ENCODE measurements at regions not wholly inside any gene's neighbourhood (a gene's known extent, or its start where the extent isn't known, plus 50 kb on each side); places are given as distances from the start of the nearest gene placed in this dataset.

DNA sequence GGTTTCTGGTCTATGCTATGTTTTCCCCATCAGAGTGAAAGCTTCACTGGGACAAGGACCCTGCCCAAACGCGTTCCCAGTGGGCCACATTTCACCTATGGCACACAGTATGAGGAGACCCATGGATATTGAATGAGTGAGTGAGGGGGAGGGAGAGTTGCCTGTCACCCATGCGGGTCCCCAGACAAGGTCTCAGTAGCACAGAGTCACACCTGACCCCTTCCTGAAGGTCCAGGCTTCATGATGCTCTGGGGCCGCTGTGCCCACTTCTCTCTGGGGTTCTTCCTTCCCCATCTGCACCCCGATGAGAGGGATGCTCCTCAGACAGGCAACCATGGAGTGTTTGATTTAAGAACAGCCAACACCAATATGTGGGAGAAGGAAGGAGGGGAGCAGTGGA, 72.3 kb upstream of the CSF3R start:
- intact Hi-C loops (cut with micrococcal nuclease), result no loop called here

- intact Hi-C loops (cut with micrococcal nuclease), result loop anchor here (1.0 kb wide), 1 partner anchor 880 kb away; no protein-coding TSS in a partner anchor
These were observed 71.6 kb upstream of the CSF3R start for GRCh38 chr1:36554323-36554628.

GRCh38 chr1:36553591-36554322, 71.0 kb upstream of the CSF3R start:
- intact Hi-C loops (cut with micrococcal nuclease), result loop anchor here (1.0 kb wide), 1 partner anchor 881 kb away; no protein-coding TSS in a partner anchor

DNA sequence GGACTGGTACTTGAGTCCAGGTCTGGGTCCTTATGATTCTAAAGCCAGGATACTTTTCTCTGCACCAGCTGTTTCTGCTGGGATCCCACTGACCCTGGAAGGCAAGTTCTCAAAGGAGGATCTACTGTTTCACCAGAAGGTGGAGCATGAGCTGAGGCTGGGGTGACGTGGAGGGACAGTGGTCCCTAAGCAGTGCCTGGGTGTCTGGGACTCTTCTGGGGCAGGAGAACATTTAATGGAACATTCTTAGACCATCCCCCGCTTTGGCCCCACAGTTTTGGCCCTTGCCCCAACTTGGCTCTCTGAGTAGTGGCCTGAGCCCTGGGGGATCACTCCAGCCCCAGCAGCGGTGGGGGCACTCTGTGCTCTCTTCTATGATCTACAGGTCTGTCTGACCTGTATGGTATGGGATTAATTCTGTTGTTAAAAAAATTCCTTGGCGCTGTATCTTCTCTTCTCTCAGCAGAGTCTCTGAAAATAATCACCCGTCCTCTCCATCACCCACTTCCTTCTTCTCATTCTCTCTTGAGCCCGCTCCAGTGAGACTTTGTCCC, 60.3 kb upstream of the CSF3R start:
- intact Hi-C loops (cut with micrococcal nuclease), result no loop called here

- intact Hi-C loops (cut with micrococcal nuclease), result no loop called here
These were observed 59.6 kb upstream of the CSF3R start for GRCh38 chr1:36542024-36542961.

DNA sequence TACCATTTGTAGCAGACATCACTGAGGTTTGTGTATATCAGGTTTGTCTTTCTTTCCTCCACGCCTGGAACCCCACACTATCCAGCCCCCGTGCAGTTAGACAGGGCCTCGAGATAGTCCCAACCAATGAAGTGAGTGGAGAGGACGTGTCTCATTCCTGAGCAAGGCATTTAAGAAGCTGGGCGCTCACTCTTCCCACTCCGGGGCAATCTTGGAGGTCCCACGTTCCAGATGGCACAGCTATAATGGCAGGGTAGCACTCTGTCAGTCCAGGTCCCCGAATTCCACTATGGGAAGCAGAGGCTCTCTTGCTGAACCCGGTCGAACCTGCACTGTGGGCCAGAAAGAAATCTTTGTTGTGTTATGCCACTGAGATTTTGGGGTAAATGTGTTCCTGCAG, 57.3 kb upstream of the CSF3R start:
- intact Hi-C loops (cut with micrococcal nuclease), result no loop called here

- intact Hi-C loops (cut with micrococcal nuclease), result no loop called here
These were observed 56.8 kb upstream of the CSF3R start for GRCh38 chr1:36539526-36539925.

GRCh38 chr1:36537991-36538390, 55.3 kb upstream of the CSF3R start:
- intact Hi-C loops (cut with micrococcal nuclease), result no loop called here

DNA sequence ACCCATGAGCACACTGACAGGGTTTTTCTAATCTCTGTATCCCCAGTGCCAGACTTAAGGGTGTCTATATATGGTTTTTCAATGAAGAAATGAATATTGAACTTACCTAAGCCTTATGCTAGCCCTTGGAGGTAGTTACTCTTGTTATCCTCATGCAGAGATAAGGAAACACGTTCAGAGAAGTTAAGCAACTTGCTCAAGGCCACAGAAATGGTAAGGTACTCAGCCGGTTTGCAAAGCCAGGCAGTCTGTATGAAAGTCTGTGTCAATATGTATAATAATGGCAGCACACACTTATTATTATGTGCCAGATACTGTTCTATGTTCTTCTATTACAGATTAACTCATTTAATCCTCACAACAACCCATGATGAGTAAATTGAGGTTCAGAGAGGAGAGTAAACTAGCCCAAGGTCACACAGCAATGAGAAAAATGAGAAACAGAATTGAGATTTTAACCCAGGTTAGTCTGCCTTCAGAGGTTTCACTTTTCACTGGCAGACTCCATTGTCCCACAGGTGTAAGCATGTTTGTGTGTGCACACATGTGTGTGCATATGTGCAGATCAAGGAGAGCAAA, 54.6 kb upstream of the CSF3R start:
- intact Hi-C loops (cut with micrococcal nuclease), result no loop called here

DNA sequence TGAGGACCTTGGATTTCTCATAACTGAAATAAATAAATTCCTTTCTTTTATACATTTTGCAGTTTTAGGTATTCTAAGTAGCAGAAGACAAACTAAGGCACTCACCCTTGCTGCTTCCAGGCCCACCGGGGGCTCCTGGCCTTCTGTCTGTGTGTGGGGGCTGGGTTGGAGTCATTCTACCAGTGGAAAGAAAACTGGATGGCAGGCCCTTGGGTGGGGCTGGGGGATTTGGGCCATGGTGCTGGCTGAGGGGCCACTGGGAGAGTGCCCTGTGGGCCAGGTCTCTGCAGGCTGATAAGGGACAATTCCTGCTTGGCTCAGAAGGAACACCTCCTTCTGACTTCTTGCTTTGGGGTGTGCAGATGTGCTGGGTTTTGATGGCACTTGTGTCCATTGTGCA, 54.0 kb upstream of the CSF3R start:
- intact Hi-C loops (cut with micrococcal nuclease), result no loop called here

DNA sequence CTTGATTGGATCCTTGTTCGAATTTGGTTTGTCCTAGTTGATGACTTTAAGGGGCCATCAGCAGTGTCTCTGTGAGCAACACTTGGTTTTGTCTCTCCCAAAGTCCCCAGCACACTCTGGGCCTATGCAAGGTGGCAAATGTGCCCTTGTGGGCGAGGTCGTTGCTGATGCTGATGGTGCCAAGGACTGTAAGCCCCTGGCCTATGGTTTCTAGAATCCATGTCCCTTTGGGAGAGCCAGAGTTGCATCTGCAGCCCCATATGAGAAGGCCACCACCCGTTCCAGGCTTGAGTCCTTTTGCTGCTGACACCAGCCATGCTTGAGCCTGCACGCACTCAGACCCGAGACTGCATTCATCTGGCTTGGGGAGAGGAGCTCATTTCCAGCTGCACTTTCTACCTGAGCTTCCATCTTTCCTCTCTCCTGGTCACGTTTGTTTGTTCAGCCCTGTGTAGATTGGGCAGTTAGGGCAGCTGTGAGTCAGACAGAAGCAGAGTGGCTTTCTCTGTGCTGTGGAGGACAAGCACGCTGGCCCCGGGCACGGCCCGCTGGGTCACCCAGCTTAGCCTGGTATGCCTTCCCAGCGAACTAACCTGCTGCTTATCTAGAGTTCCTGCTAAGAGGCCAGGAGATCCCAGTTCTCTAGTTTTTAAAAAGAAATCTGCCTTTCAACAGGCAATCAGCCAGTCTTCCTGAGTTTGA, 52.1 kb upstream of the CSF3R start:
- intact Hi-C loops (cut with micrococcal nuclease), result no loop called here

- intact Hi-C loops (cut with micrococcal nuclease), result no loop called here
These were observed 51.2 kb upstream of the CSF3R start for GRCh38 chr1:36533897-36534296.

GRCh38 chr1:36532810-36533401, 50.2 kb upstream of the CSF3R start:
- intact Hi-C loops (cut with micrococcal nuclease), result no loop called here

Measured in T-helper 1 cell treated with Interleukin-12 subunit alpha and Interleukin-12 subunit beta and Interleukin-4 antibody, amounts not matched to agents 30 ng/mL and 1 ng/mL, for 36 hours (primary cell).